GM12878 (cell line): ENCODE measurements at regions not wholly inside any gene's neighbourhood (a gene's known extent, or its start where the extent isn't known, plus 50 kb on each side); places are given as distances from the start of the nearest gene placed in this dataset.

Experiments
- ATAC-seq: fragments of 200-7000 bp; cut with Tn5 transposase; 3 replicates; pipeline ENCODE4 v1.9.1; 2020; ENCODE audit warnings: mild to moderate bottlenecking, moderate library complexity
- BruUV-seq: library from RNA; stranded (reverse); fragments of 400-500 nt; replicated peaks from 2 replicates; lab custom pipeline; 2021; lab: Mats Ljungman, UMichigan
- CTCF ChIA-PET: fragments of 300-600 bp; sonication (Branson Sonifier 250); formaldehyde crosslinking; extraction: SDS; loops from one replicate; lab custom pipeline; 2021; ENCODE audit warnings: inconsistent platforms; lab: Yijun Ruan, JAX
- POLR2A ChIA-PET: fragments of 350-600 bp; formaldehyde crosslinking; extraction: SDS; loops from one replicate; lab custom pipeline; 2021; ENCODE audit warnings: inconsistent platforms; lab: Charles Lee
- RAD21 ChIA-PET: fragments of 300-600 bp; sonication (Branson Sonifier 250); formaldehyde crosslinking; loops from one replicate; lab custom pipeline; 2023; ENCODE audit warnings: antibody characterized with exemption; ENCODE audit not compliant: unreplicated experiment; lab: Charles Lee
- SMC1A ChIA-PET: fragments of 300-600 bp; sonication (Branson Sonifier 250); formaldehyde crosslinking; loops from one replicate; lab custom pipeline; 2023; ENCODE audit not compliant: unreplicated experiment, uncharacterized antibody; lab: Charles Lee
- DNase-seq: peaks from one replicate; pipeline ENCODE4 v3.0.0-alpha.2; 2011; ENCODE audit warnings: low read depth, low spot score
- FAIRE-seq: peaks from 3 replicates; lab custom pipeline; 2011; peaks lifted over from hg19 to GRCh38; lab: Jason Lieb, UNC
- H2AFZ ChIP-seq: 2 replicates; pipeline ENCODE4 v1.6.0; 2011; ENCODE audit warnings: low read depth, low read length, control low read depth; ENCODE audit not compliant: control insufficient read depth
- H3K27ac ChIP-seq: 2 replicates; pipeline ENCODE4 v1.5.1; 2011; ENCODE audit warnings: control low read depth; ENCODE audit not compliant: control insufficient read depth, insufficient read depth
- H3K27me3 ChIP-seq, 2 experiments: replicated peaks in 1 of 2; 2 replicates each; pipeline versions ENCODE4 v1.6.0 to v1.6.1; 2011; ENCODE audit warnings: low read length in 1 of 2; ENCODE audit not compliant: control insufficient read depth in 2 of 2, insufficient read depth in 2 of 2
- H3K36me3 ChIP-seq, 2 experiments: 2 replicates each; pipeline ENCODE4 v1.5.1; 2011; ENCODE audit warnings: low read length in 1 of 2; ENCODE audit not compliant: control insufficient read depth in 2 of 2, insufficient read depth in 2 of 2
- H3K4me1 ChIP-seq: 2 replicates; pipeline ENCODE4 v1.6.1; 2011; ENCODE audit warnings: mild to moderate bottlenecking, low read length, moderate library complexity, mixed read lengths; ENCODE audit not compliant: control insufficient read depth, insufficient read depth
- H3K4me2 ChIP-seq: 2 replicates; pipeline ENCODE4 v1.6.0; 2011; ENCODE audit warnings: control low read depth; ENCODE audit not compliant: control insufficient read depth, insufficient read depth
- H3K4me3 ChIP-seq: fragments of 200-600 bp; sonication (generic); 2 replicates; pipeline ENCODE4 v1.5.1; 2016
- H3K79me2 ChIP-seq: 2 replicates; pipeline ENCODE4 v1.6.0; 2011; ENCODE audit warnings: low read length; ENCODE audit not compliant: control insufficient read depth, insufficient read depth
- H3K9ac ChIP-seq: 2 replicates; pipeline ENCODE4 v1.8.0; 2011; ENCODE audit warnings: low read length, control low read depth, mixed read lengths; ENCODE audit not compliant: control insufficient read depth, insufficient read depth
- H3K9me3 ChIP-seq: replicated peaks from 3 replicates; pipeline ENCODE4 v1.5.1; 2011; ENCODE audit warnings: mild to moderate bottlenecking, low read length; ENCODE audit not compliant: control insufficient read depth, insufficient read depth
- H4K20me1 ChIP-seq: 2 replicates; pipeline ENCODE4 v1.6.0; 2011; ENCODE audit not compliant: control insufficient read depth, insufficient read depth
- BCL11A ChIP-seq: IDR thresholded peaks from 2 replicates; pipeline ENCODE4 v1.6.1; 2011; ENCODE audit warnings: low read depth, low read length
- CHD2 ChIP-seq: IDR thresholded peaks from 2 replicates; pipeline ENCODE4 v1.6.1; 2011; ENCODE audit warnings: low read depth, low read length, improper control_type of control experiment, borderline replicate concordance
- HCFC1 ChIP-seq: fragments of 150-350 bp; IDR thresholded peaks from 2 replicates; pipeline ENCODE4 v1.6.1; 2014; ENCODE audit warnings: low read length
- IRF3 ChIP-seq: fragments of 450-650 bp; IDR thresholded peaks from 2 replicates; pipeline ENCODE4 v1.6.1; 2014; ENCODE audit warnings: mild to moderate bottlenecking
- RBBP5 ChIP-seq: fragments of 200-600 bp; sonication (generic); conservative IDR thresholded peaks from 2 replicates; pipeline ENCODE4 v1.6.1; 2016
- SPI1 ChIP-seq: IDR thresholded peaks from 2 replicates; pipeline ENCODE4 v1.6.1; 2011; ENCODE audit warnings: low read depth, mild to moderate bottlenecking, low read length, moderate library complexity, borderline replicate concordance; ENCODE audit not compliant: insufficient read depth
- SUZ12 ChIP-seq: fragments of 200-600 bp; sonication (generic); IDR thresholded peaks from one replicate; pipeline ENCODE4 v1.6.1; 2018; ENCODE audit warnings: antibody characterized with exemption, mild to moderate bottlenecking; ENCODE audit not compliant: unreplicated experiment
- TCF7 ChIP-seq: IDR thresholded peaks from 2 replicates; pipeline ENCODE4 v1.6.1; 2014; ENCODE audit warnings: antibody characterized with exemption, borderline replicate concordance
- ZNF217 ChIP-seq: fragments of 450-650 bp; IDR thresholded peaks from 2 replicates; pipeline ENCODE4 v1.6.1; 2017; ENCODE audit warnings: antibody characterized with exemption, mild to moderate bottlenecking
- ZNF592 ChIP-seq: fragments of 450-650 bp; IDR thresholded peaks from 2 replicates; pipeline ENCODE4 v1.6.1; 2017; ENCODE audit warnings: mild to moderate bottlenecking, moderate library complexity
- WGBS: methylation state at CpG from one replicate; pipeline ENCODE4 v1.1.6; 2016; ENCODE audit warnings: low lambda C conversion rate; ENCODE audit not compliant: insufficient replicate concordance, insufficient coverage; ENCODE audit errors: missing lambda C conversion rate; 5-methylcytosine and 5-hydroxymethylcytosine counted together
- in situ Hi-C: fragments of 300-500 bp; cut with MboI; formaldehyde crosslinking; loops from 9 replicates; pipeline ENCODE4 v1.14.3; 2018; ENCODE audit warnings: mixed read lengths
- intact Hi-C: fragments of 100-400 bp; cut with micrococcal nuclease; formaldehyde crosslinking; loops from one replicate; pipeline ENCODE4 v1.14.2; 2022; ENCODE audit not compliant: unreplicated experiment
- TF ChIP-seq, protein P1 (sequence below): IDR thresholded peaks from 2 replicates; pipeline ENCODE4 v1.6.1; 2012; ENCODE audit warnings: improper control_type of control experiment, low read depth, low read length; ENCODE audit not compliant: insufficient replicate concordance

- TF ChIP-seq, protein P1, sequence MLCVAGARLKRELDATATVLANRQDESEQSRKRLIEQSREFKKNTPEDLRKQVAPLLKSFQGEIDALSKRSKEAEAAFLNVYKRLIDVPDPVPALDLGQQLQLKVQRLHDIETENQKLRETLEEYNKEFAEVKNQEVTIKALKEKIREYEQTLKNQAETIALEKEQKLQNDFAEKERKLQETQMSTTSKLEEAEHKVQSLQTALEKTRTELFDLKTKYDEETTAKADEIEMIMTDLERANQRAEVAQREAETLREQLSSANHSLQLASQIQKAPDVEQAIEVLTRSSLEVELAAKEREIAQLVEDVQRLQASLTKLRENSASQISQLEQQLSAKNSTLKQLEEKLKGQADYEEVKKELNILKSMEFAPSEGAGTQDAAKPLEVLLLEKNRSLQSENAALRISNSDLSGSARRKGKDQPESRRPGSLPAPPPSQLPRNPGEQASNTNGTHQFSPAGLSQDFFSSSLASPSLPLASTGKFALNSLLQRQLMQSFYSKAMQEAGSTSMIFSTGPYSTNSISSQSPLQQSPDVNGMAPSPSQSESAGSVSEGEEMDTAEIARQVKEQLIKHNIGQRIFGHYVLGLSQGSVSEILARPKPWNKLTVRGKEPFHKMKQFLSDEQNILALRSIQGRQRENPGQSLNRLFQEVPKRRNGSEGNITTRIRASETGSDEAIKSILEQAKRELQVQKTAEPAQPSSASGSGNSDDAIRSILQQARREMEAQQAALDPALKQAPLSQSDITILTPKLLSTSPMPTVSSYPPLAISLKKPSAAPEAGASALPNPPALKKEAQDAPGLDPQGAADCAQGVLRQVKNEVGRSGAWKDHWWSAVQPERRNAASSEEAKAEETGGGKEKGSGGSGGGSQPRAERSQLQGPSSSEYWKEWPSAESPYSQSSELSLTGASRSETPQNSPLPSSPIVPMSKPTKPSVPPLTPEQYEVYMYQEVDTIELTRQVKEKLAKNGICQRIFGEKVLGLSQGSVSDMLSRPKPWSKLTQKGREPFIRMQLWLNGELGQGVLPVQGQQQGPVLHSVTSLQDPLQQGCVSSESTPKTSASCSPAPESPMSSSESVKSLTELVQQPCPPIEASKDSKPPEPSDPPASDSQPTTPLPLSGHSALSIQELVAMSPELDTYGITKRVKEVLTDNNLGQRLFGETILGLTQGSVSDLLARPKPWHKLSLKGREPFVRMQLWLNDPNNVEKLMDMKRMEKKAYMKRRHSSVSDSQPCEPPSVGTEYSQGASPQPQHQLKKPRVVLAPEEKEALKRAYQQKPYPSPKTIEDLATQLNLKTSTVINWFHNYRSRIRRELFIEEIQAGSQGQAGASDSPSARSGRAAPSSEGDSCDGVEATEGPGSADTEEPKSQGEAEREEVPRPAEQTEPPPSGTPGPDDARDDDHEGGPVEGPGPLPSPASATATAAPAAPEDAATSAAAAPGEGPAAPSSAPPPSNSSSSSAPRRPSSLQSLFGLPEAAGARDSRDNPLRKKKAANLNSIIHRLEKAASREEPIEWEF: no peak
- no peak for TF ChIP-seq RBBP5
Measured at GRCh38 chr5:107169867-107170266, 500.9 kb downstream of the EFNA5 start (continued).

DNA sequence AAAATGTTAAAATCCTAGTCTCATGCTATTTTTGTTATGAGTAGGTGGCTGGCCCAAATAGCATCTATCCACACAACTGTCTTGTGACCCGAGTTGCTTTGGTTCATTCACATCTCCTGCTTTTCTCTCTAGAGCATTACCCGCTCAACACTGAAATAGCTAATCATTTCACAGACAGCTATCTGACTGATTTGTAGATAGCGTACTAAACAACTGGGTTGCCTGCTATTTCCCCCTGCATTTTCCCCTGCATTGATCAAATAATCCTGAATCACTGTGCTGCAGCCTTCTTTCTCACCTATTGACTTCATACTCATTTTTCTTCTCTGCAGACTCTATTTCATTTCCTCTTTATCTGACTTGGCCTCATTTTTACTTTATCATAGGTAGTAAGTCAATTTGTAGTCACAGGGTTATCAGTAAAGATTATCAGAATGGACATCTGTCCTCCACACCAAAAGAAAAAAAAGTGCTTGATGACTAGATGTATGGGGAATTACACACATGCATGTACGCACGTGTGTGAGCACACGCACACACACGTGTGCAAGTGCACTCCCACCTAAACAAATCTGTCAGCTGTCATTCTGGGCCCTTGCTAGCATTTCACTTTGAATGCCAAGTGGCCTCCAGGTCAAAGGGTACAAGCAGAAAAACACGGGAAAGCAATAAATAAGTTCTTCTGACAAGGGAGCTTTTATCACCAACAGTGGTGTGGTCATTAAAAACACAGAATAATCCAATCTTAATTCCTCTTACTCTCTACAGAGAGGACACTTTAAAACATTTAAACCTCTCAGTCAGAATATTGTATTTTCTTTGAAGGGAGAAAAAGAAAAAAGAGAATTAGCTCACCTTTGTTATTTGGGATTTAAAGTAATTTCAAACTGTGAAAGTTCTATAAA, 501.6 kb downstream of the EFNA5 start:
- Histone ChIP-seq H3K9ac (no peak overlapping the region), H3K9me3 (peaks cover 4% of the 10 kb centered on the region; the same call in 2 of the 3 replicates), H3K79me2 (no peaks in the 10 kb centered on the region), H2AFZ (no peak overlapping the region), H3K36me3 (no peaks in the 10 kb centered on the region), H4K20me1 (no peaks in the 10 kb centered on the region), H3K4me2 (no peak overlapping the region), H3K4me3 (no peak overlapping the region), H3K27ac (no peak overlapping the region), H3K4me1 (no peaks in the 10 kb centered on the region), H3K27me3 (no peaks in the 10 kb centered on the region)
- ChIA-PET CTCF (interaction anchor here (0.7 to 0.9 kb wide), 2 partner anchors 15 to 63 kb away, joined by 3 read pairs; no protein-coding TSS in a partner anchor), RAD21 (no interaction called here), SMC1A (interaction anchor here (0.9 to 1.8 kb wide), 2 partner anchors 10 to 47 kb away, joined by 3 to 6 read pairs; no protein-coding TSS in a partner anchor), POLR2A (no interaction called here)
- no peak for ATAC-seq
- 41% methylated on average over 8 of the region's 8 CpGs for WGBS
- no peak for FAIRE-seq
- no TSS peak for BruUV-seq
- intact Hi-C loops (no loop called here), in situ Hi-C loops (no loop called here)
- no peak for DNase-seq
- TF ChIP-seq SUZ12: no peak
- TF ChIP-seq HCFC1: no peak
- TF ChIP-seq CHD2: no peak
- TF ChIP-seq BCL11A: no peak
- no peak for TF ChIP-seq ZNF592
- no peak for TF ChIP-seq SPI1
- TF ChIP-seq ZNF217: no peak
- TF ChIP-seq TCF7: no peak
- no peak for TF ChIP-seq IRF3
